NK-92 treated with Interleukin-12 subunit alpha and Interleukin-12 subunit beta, amount 100 ng/mL, for 24 hours (cell line): ENCODE measurements at regions not wholly inside any gene's neighbourhood (a gene's known extent, or its start where the extent isn't known, plus 50 kb on each side); places are given as distances from the start of the nearest gene placed in this dataset.
"Not testable (repeated sequence)": the region's sequence is repeated elsewhere in the genome, so short reads cannot be mapped to it uniquely, and the experiment has no call there.

Source experiments
- DNase-seq: peaks from one replicate; lab custom pipeline; 2025; lab: John Stamatoyannopoulos, UW

DNA sequence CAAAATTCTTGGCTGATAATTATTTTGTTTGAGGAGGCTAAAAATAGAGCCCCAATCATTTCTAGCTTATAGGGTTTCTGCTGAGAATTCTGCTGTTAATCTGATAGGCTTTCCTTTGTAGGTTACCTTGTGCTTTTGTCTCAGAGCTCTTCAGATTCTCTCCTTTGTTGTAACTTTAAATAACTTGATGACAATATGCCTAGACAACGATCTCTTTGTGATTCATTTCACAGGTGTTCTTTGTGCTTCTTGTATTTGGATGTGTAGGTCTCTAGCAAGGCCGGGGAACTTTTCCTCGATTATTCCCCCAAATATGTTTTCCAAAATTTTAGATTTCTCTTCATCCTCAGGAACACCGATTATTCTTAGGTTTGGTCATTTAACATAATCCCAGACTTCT lies 376.5 kb upstream of the MAN1A1 start:
- DNase-seq, result no peak

DNA sequence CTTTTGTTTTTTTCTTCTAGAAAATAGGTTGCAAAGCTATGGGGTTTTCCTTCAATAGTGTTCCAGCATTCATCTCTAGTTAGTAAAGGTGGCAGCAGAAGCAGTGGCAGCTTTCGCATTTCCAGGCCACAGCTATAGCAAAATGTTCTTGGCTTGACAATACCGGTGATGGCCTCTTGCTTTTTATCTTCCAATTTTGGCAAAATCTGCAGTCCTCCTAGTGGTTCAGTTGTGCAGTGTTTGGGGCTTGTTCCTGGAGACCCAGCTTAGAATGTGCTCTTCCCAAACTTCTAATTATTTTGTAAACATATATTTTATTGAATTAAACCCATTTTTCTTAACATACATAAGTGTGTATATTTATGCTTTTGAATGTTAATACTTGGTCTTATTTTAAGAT lies 370.6 kb upstream of the MAN1A1 start:
- DNase-seq, result no peak

DNA sequence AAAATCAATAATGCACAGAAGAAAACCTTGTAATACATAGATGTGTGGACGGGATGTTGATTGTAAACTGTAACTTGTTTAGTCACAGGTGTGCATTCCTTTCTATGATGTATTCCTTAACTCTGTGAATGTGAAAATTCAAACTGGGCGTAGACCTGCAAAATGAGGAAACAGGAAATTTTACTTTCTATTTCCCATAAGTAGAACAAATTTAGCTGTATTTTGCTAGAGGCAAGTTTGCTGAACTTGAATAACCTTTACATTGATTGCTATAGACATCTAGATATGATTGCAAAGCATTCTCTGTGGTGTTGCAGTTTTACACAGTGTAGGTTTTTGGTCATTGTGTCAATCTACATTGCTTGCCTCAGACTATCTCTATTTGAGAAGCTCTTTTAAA lies 368.4 kb upstream of the MAN1A1 start:
- no peak for DNase-seq

DNA sequence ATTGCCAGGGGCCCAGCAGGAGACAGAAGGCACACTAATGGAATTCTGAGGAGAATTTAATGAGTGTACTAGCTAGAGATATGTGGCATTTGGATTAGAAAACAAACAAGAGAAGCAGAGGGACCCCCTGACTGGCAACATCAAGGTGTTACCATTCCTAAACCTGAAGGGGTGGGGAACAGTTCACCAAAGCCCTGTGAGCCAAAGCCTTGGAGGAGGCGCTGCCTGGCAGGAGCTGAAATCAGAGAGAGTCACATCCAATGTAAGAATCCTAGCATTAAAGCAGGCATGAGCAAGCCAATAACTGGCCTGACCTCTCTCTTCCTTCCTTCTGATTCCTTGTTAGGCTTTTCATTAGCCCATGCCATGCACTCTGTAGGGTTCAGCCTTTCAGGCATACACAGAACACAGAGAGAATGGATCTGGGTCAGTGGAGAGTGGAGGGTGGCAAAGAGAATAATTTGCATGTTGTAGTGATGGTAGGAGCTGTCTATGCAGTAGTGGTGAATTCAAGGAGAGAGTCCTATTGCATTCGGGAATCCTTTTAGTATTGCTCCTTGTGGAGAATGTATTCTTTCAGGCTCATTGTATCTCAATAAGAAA lies 367.2 kb upstream of the MAN1A1 start:
- no peak for DNase-seq

DNA sequence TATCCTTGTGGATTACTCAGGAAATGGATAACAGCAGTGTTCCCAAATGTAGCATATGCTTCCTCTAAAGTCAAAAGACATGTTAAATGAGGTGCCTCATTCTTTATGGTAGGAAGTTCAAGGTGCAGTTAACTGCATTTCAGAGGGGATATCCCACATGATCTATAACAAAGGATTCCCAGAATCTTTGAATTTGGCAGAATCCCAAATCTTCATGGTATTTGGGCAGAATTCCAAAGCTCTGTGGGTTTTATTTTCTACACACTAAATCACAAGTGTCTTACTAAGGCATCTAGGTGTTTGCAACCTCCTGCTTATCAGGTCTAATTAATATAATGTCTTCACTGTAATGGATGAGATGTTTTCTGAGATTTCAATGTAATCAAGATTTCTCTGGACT lies 364.3 kb upstream of the MAN1A1 start:
- DNase-seq, result no peak

DNA sequence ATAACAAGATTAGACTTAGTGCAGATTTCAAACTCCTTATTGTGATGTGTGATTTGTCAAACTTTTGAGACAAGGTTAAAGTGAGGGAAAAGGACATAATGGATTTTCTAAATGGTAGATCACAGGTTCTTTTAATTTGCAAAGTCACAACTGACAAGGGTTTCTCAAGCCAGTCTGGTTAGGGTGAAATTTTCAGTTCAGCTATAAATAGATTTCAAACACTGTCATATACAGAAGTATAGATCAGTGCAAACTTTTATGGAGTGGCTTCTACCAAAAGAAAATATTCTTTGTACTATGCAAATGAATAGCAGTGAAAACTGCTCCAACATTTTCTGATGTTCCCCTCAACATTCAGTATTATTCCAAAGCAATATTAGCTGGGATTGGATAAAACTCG lies 337.1 kb upstream of the MAN1A1 start:
- DNase-seq, result no peak

DNA sequence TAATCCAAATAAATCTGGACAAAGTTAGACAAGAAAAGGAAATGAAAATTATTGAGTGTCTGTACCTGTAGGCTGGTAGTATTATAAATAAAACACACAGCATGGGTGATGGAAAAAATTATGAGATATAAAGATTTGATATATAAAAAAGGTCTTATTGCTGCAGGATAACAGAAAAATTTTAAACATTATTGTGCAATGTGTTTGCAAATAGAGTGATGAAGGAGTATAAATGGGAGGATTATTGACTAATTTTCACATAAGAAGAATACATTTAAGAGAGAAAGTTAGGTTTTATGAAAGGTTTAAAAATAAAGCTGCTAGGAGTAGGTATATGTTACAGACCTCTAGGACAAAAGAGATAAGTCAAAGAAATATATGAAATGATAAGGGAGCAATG lies 336.7 kb upstream of the MAN1A1 start:
- DNase-seq, result no peak

DNA sequence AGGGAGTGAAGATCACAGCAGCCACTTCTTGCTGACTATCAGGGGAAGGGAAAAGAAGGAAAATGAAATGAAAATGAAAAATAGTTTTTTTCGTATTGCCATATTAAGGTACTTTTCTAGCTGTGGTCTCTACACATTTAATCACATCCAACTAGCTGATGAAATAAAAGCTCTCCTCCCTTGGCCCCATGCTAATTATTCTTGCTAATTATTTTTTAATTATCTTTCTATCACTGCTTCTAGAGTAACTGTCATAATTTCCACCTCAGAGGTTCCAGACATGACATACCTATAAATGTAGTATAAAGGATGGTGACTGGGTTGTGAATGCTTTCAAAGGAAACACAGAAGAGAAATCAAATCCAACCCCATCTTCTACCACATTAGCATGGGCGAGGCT lies 334.1 kb upstream of the MAN1A1 start:
- no peak for DNase-seq

DNA sequence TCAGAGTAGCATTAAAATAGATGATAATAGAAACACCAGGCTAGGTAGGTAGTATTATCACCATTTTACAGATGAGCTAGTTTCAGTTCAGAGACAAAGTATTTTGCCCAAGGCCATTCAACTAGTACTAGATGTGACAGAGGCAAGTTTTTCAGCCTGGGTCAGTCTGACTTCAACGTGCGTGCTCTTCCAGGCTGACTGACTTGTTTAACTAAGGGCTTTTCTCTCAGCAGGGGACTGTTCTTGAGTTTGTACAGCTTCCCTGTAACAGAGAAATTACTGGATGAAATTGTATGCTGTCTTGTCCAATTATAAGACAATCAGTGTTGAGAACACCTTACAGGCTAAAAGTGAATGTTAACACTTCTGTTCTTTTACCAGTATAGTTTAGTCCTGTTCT lies 333.5 kb upstream of the MAN1A1 start:
- DNase-seq, result no peak

DNA sequence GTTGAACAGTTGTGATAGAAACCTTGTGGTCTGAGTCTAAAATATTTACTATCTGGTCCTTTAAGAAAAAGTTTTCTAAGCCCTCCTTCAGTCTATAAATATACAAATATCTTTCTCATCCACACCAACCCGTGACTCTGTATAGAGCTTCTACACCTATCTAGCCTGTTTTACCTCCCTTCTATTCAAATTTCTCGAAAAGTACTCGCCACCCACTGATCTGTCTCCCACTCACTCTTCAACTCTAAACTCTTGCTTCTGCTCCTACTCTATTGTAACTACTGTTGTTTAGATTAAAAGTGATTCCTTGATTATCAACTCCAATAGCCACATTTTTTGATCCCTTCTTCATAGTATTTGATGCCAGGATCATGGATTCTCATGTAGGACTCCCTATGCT lies 329.4 kb upstream of the MAN1A1 start:
- no peak for DNase-seq

DNA sequence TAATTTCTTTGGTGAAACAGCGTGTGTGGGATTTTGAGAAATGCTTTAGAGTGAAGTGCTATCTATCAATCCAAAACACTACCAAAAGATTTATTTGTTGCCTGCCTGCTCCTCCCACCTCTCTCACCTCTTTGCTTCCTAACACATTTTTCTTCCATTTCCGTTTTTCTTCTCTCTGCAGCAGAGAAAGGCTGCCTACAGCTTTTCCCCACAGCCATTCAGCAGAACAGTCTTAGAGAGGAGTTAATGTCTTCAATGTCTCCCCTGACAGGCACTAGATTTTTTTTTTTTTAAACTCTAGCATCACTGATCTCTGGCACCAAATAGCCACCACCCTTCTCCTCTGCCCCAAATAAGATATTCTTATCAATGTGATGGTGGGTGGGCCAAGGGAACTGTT lies 327.8 kb upstream of the MAN1A1 start:
- no peak for DNase-seq

DNA sequence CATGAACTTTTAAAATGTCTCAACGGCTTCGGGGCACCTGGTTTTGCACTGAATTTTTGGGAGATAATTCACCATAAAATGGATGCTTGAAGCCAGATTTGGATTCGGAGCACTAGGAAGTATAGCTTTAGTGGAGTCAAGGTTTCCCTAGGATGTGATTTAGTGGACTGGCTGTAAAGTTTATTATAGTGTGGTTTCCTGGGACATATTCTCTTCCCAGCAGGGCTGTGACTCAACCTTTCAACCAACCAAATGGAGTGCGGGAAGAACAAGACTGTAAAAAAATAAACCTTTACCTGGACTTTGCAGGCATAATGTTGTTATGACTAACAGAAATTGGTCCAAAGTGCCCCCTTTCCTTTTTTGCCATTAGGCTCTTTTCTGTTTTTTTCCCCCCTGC lies 327.4 kb upstream of the MAN1A1 start:
- DNase-seq, result no peak

DNA sequence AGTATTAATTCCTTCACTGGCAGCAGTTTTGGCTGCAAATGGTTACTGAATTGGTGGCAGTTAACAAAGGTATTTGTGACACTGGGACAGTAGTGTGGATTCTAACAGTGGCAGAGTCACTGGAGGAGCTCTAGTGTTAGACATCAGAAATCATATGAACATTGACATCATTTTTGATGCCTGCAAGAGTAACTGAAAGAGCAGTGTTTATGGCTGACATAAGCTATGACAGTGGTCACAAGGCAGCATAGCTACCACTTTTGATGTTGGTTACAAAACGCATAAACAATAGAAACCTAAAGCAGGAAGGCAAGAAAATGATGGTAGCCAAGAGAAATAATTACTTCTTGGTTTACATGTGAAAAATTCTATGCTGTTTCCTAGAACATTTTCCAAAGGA lies 326.7 kb upstream of the MAN1A1 start:
- no peak for DNase-seq

DNA sequence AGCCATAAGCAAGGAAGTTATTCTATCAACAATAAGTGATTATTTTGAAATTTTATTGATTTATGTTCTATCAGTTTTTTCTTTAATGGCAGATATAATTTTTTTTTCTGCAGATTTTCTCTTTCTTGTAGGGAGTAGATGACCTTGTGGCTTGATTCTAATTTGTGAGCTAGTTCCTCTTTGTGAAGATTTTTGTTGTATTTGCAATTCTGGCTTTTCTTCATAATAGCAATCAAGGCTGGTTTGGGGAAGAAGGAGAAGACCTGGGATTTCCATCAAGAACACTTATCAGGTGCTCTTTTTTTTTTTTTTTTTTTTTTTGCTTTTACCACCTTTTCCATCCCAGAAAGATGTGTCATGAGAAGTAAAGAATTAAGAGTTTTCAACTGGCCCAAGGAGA lies 324.2 kb upstream of the MAN1A1 start:
- no peak for DNase-seq

DNA sequence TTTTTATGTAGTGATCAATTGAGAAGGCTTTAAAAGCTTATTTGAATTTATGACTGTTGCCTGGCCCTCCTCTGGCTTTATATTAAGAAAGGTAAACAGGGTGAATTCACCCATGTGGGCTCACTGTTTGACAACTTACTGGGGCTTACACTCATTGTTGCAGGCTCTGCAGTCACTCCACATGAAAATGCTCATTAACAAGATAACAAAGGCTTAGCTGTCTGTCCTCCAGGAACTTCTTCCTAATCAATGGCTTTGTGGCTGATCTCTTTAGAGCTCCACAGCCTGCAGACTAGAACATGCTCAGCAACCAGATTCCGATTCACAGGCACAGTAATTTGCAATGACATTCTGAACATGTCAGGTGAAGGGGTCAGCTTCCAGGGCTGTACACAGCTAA lies 323.2 kb upstream of the MAN1A1 start:
- no peak for DNase-seq

DNA sequence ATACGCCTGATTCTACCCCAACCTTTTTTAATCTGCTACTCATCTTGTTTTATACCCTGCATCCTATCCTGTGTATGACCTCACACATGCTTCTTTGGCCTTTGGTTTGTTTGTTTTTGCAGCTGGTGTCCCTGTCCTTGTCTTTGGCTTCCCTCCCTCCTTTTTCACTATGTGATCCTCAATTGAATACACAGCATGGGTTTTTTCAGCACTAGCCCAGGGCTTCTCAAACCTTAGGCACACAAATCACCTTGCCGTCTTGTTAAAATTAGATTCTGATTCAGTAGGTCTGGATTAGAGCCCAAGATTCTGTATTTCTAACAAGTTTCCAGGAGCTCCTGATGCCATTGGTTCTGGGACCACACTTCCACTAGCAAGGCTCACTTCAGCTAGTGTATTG lies 321.5 kb upstream of the MAN1A1 start:
- DNase-seq, result no peak

DNA sequence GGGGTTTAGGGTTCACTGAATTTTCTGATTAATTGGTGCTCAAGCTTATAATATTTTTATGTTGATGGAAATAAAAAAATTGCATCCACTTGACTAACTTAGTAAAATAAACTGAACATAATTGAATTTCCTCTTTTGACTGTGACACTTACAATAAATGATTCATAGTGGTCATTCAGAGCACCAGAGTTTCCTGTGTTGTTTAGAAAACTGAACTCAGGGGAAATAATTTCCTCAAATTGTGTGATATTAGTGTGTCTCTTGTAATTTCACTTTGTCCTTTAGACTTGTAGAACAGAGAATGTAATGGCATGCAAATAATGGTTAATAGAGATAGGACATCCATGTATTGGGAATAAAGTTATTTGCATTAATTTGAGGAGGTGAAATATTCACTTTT lies 319.7 kb upstream of the MAN1A1 start:
- no peak for DNase-seq

DNA sequence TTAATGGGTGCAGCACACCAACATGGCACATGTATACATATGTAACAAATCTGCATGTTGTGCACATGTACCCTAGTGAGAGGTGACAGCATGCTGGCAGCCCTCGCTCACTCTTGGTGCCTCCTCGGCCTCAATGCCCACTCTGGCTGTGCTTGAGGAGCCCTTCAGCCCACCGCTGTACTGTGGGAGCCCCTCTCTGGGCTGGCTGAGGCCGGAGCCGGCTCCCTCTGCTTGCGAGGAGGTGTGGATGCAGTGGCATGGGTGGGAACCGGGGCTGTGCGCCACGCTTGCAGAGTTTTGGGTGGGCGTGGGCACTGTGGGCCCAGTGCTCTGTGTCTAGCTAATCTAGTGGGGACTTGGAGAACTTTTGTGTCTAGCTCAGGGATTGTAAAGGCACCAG lies 315.9 kb upstream of the MAN1A1 start:
- DNase-seq, result not testable (repeated sequence)

DNA sequence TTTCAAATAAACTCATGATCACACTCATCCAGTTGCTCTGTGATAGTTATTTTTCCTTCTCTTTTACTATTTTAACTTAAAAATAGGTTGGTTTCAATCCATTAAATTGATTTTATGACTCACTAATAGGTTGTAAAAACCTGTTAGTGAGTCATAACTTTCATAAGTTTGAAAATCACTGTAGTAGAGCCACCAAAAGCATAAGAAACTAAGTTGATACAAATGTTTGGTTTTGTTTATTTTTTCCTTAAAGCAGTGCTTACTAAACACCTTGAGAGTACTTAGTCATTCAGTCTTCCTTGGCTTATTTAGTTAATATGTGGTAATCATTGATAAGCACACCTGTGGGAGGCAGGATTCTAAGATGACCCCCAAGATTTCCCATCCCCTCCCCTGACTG lies 312.1 kb upstream of the MAN1A1 start:
- no peak for DNase-seq

DNA sequence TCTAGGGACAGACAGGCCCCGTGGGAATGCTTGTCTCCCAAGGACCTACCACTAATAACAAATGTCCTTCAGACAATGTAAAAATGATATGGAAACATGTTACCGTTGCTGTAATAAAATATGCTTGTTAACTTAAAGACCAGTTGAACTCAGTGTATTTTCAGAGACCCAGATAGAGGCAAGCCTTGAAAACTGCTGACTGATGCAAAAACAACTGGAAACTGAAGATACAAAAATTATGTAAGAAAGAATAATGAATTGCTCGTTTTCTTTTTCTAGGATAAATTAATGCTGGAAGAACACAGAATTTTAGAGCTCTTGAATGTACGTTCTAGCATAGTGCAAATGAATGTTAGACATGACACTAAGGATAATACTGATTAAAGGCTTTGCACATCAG lies 311.5 kb upstream of the MAN1A1 start:
- DNase-seq, result no peak

DNA sequence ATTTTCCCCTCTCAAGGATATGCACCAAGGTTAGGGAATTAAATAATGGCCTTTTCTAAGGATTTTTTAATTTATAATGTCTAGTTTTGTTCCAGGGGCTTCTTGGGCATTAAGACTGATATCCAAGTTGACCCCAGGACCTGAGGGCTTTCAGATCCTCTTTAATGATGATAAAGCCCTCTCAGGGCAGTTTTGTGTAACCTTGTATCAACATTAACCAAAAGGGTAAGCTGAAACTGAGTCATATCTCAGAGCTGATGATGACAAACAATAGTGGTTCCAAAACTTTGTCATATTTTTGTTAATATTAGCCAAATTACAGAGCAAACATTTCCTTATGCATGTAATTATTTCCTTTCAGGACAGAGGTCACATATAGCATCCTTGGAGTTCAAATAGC lies 309.4 kb upstream of the MAN1A1 start:
- DNase-seq, result no peak

DNA sequence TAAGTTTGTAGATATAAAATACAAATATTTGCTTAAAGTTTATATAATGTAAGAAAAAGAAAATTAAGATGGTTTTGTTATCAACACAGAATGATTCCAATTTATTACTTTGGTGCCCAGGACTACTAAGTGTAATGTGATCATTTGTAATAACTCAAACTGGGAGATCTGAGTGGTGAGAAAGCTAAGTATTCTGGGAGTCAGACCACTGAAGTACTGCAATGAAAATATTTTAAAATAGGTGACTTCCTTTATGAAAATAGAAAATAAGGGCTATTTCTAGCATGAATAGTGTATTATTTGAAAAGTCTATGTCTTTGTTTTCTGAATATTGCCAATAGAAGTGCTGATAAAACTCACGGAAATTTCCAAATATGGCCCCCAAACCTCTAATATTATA lies 305.6 kb upstream of the MAN1A1 start:
- DNase-seq, result no peak

DNA sequence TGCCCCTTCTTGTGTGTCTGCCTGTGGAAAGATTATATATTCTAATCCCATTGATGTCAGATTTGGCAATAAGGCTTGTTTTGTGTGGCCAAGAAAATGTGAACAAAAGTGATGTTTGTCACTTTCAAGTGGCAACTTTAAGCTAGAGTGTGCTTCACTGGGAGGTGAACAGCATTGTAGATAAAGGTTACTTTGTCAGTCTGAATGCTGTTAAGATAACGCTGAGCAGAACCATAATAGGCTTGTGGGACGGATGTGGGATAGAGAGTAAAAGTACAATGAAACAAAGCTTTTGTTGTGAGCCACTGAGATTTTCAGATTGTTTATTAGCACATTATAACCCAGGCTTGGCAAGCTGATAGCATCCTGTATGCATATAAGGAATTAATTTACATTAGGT lies 303.8 kb upstream of the MAN1A1 start:
- no peak for DNase-seq

DNA sequence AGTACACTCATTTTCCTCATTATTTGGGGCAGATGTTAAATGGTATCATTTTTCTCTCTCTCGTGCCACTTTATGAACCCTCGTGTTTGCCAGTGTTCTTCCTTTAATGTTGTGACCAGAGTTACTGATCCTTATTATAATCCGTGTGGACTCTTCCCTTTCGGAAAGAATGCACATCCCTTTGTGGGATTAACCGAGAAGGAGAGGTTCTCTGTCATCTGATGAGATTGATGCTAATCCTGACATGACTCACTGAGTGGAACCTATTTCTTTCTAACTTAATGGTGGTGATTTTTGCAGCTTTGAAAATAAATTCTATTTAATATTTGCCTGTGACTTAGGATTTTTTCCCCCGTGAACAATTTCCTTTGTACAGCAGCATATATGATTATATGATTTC lies 300.0 kb upstream of the MAN1A1 start:
- no peak for DNase-seq

DNA sequence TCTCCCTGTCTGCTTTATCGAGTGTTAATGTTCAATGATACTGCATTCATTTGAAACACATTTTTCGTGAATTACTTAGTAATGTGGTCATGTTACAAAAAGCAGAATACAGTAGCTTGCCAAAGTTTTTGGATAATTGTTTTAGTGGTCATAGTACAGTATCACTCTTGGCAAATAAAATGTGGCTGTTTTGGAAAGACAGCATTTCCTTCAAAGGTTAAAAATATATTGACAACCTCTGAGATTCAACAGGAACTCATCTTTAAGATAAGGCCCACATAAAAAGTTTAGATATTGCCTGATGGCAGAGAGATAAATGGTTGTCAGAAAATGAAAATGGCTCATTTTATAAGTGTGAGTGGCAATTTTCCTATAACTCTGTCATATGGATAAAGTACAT lies 297.7 kb upstream of the MAN1A1 start:
- DNase-seq, result no peak
